ENCODE measurements at regions not wholly inside any gene's neighbourhood (a gene's known extent, or its start where the extent isn't known, plus 50 kb on each side); places are given as distances from the start of the nearest gene placed in this dataset.

GRCh38 chr20:23156842-23157423 is 70.8 kb upstream of the CD93 start:
- no peak for TF ChIP-seq ZFX (IDR thresholded peaks at IDR 0.05)
- TF ChIP-seq CTCF (conservative IDR thresholded peaks at IDR 0.05): no peak

GRCh38 chr20:23156170-23156841 is 70.2 kb upstream of the CD93 start:
- TF ChIP-seq ZFX (IDR thresholded peaks at IDR 0.05) (no peak), CTCF (conservative IDR thresholded peaks at IDR 0.05) (no peak)
- no peak overlapping the region for H3K27ac ChIP-seq

More at GRCh38 chr20:23156842-23157423, 70.8 kb upstream of the CD93 start:
- no peak overlapping the region for H3K27ac ChIP-seq

GRCh38 chr20:23155141-23155590 is 69.0 kb upstream of the CD93 start:
- H3K27ac ChIP-seq: no peak overlapping the region
- TF ChIP-seq CTCF (conservative IDR thresholded peaks at IDR 0.05): no peak
- no peak for TF ChIP-seq ZFX (IDR thresholded peaks at IDR 0.05)

- TF ChIP-seq CTCF (conservative IDR thresholded peaks at IDR 0.05) (no peak), ZFX (IDR thresholded peaks at IDR 0.05) (no peak)
- H3K27ac ChIP-seq: no peak overlapping the region
Observed at GRCh38 chr20:23153696-23154341, 67.7 kb upstream of the CD93 start.

- no peak for TF ChIP-seq CTCF (conservative IDR thresholded peaks at IDR 0.05)
- TF ChIP-seq ZFX (IDR thresholded peaks at IDR 0.05): no peak
- no peak overlapping the region for H3K27ac ChIP-seq
Observed at GRCh38 chr20:23152902-23153301, 66.8 kb upstream of the CD93 start.

- H3K27ac ChIP-seq: no peak overlapping the region
- TF ChIP-seq CTCF (conservative IDR thresholded peaks at IDR 0.05): no peak
- no peak for TF ChIP-seq ZFX (IDR thresholded peaks at IDR 0.05)
Observed at GRCh38 chr20:23152308-23152892, 66.3 kb upstream of the CD93 start.

- no peak for TF ChIP-seq CTCF (conservative IDR thresholded peaks at IDR 0.05)
- no peak for TF ChIP-seq ZFX (IDR thresholded peaks at IDR 0.05)
- H3K27ac ChIP-seq: no peak overlapping the region
Observed at GRCh38 chr20:23151885-23152284, 65.8 kb upstream of the CD93 start.
